GM12878 (cell line): ENCODE measurements at regions not wholly inside any gene's neighbourhood (a gene's known extent, or its start where the extent isn't known, plus 50 kb on each side); places are given as distances from the start of the nearest gene placed in this dataset.

Experiments used
- ATAC-seq: fragments of 200-7000 bp; cut with Tn5 transposase; 3 replicates; pipeline ENCODE4 v1.9.1; 2020; ENCODE audit warnings: mild to moderate bottlenecking, moderate library complexity
- BruUV-seq: library from RNA; stranded (reverse); fragments of 400-500 nt; replicated peaks from 2 replicates; lab custom pipeline; 2021; lab: Mats Ljungman, UMichigan
- CTCF ChIA-PET: fragments of 300-600 bp; sonication (Branson Sonifier 250); formaldehyde crosslinking; extraction: SDS; loops from one replicate; lab custom pipeline; 2021; ENCODE audit warnings: inconsistent platforms; lab: Yijun Ruan, JAX
- POLR2A ChIA-PET: fragments of 350-600 bp; formaldehyde crosslinking; extraction: SDS; loops from one replicate; lab custom pipeline; 2021; ENCODE audit warnings: inconsistent platforms; lab: Charles Lee
- RAD21 ChIA-PET: fragments of 300-600 bp; sonication (Branson Sonifier 250); formaldehyde crosslinking; loops from one replicate; lab custom pipeline; 2023; ENCODE audit warnings: antibody characterized with exemption; ENCODE audit not compliant: unreplicated experiment; lab: Charles Lee
- SMC1A ChIA-PET: fragments of 300-600 bp; sonication (Branson Sonifier 250); formaldehyde crosslinking; loops from one replicate; lab custom pipeline; 2023; ENCODE audit not compliant: unreplicated experiment, uncharacterized antibody; lab: Charles Lee
- DNase-seq: peaks from one replicate; pipeline ENCODE4 v3.0.0-alpha.2; 2011; ENCODE audit warnings: low read depth, low spot score
- FAIRE-seq: peaks from 3 replicates; lab custom pipeline; 2011; peaks lifted over from hg19 to GRCh38; lab: Jason Lieb, UNC
- H2AFZ ChIP-seq: 2 replicates; pipeline ENCODE4 v1.6.0; 2011; ENCODE audit warnings: low read depth, low read length, control low read depth; ENCODE audit not compliant: control insufficient read depth
- H3K27ac ChIP-seq: 2 replicates; pipeline ENCODE4 v1.5.1; 2011; ENCODE audit warnings: control low read depth; ENCODE audit not compliant: control insufficient read depth, insufficient read depth
- H3K27me3 ChIP-seq, 2 experiments: replicated peaks in 1 of 2; 2 replicates each; pipeline versions ENCODE4 v1.6.0 to v1.6.1; 2011; ENCODE audit warnings: low read length in 1 of 2; ENCODE audit not compliant: control insufficient read depth in 2 of 2, insufficient read depth in 2 of 2
- H3K36me3 ChIP-seq, 2 experiments: 2 replicates each; pipeline ENCODE4 v1.5.1; 2011; ENCODE audit warnings: low read length in 1 of 2; ENCODE audit not compliant: control insufficient read depth in 2 of 2, insufficient read depth in 2 of 2
- H3K4me1 ChIP-seq: 2 replicates; pipeline ENCODE4 v1.6.1; 2011; ENCODE audit warnings: mild to moderate bottlenecking, low read length, moderate library complexity, mixed read lengths; ENCODE audit not compliant: control insufficient read depth, insufficient read depth
- H3K4me2 ChIP-seq: 2 replicates; pipeline ENCODE4 v1.6.0; 2011; ENCODE audit warnings: control low read depth; ENCODE audit not compliant: control insufficient read depth, insufficient read depth
- H3K4me3 ChIP-seq: fragments of 200-600 bp; sonication (generic); 2 replicates; pipeline ENCODE4 v1.5.1; 2016
- H3K79me2 ChIP-seq: 2 replicates; pipeline ENCODE4 v1.6.0; 2011; ENCODE audit warnings: low read length; ENCODE audit not compliant: control insufficient read depth, insufficient read depth
- H3K9ac ChIP-seq: 2 replicates; pipeline ENCODE4 v1.8.0; 2011; ENCODE audit warnings: low read length, control low read depth, mixed read lengths; ENCODE audit not compliant: control insufficient read depth, insufficient read depth
- H3K9me3 ChIP-seq: replicated peaks from 3 replicates; pipeline ENCODE4 v1.5.1; 2011; ENCODE audit warnings: mild to moderate bottlenecking, low read length; ENCODE audit not compliant: control insufficient read depth, insufficient read depth
- H4K20me1 ChIP-seq: 2 replicates; pipeline ENCODE4 v1.6.0; 2011; ENCODE audit not compliant: control insufficient read depth, insufficient read depth
- BRCA1 ChIP-seq: IDR thresholded peaks from 2 replicates; pipeline ENCODE4 v1.6.1; 2011; ENCODE audit warnings: low read depth, low read length, improper control_type of control experiment
- RAD21 ChIP-seq: IDR thresholded peaks from 2 replicates; pipeline ENCODE4 v1.6.1; 2011; ENCODE audit warnings: mild to moderate bottlenecking, low read depth, low read length, moderate library complexity; ENCODE audit not compliant: insufficient read depth
- RBBP5 ChIP-seq: fragments of 200-600 bp; sonication (generic); conservative IDR thresholded peaks from 2 replicates; pipeline ENCODE4 v1.6.1; 2016
- SPI1 ChIP-seq: IDR thresholded peaks from 2 replicates; pipeline ENCODE4 v1.6.1; 2011; ENCODE audit warnings: low read depth, mild to moderate bottlenecking, low read length, moderate library complexity, borderline replicate concordance; ENCODE audit not compliant: insufficient read depth
- SREBF2 ChIP-seq: IDR thresholded peaks from 2 replicates; pipeline ENCODE4 v1.6.1; 2012; ENCODE audit warnings: mild to moderate bottlenecking, low read length
- TAF1 ChIP-seq: IDR thresholded peaks from 2 replicates; pipeline ENCODE4 v1.6.1; 2011; ENCODE audit warnings: mild to moderate bottlenecking, low read depth, low read length, borderline replicate concordance
- WGBS: methylation state at CpG from one replicate; pipeline ENCODE4 v1.1.6; 2016; ENCODE audit warnings: low lambda C conversion rate; ENCODE audit not compliant: insufficient replicate concordance, insufficient coverage; ENCODE audit errors: missing lambda C conversion rate; 5-methylcytosine and 5-hydroxymethylcytosine counted together
- in situ Hi-C: fragments of 300-500 bp; cut with MboI; formaldehyde crosslinking; loops from 9 replicates; pipeline ENCODE4 v1.14.3; 2018; ENCODE audit warnings: mixed read lengths
- intact Hi-C: fragments of 100-400 bp; cut with micrococcal nuclease; formaldehyde crosslinking; loops from one replicate; pipeline ENCODE4 v1.14.2; 2022; ENCODE audit not compliant: unreplicated experiment
- TF ChIP-seq, protein P1 (sequence below): IDR thresholded peaks from 2 replicates; pipeline ENCODE4 v1.6.1; 2011; ENCODE audit warnings: low read depth, low read length, improper control_type of control experiment, borderline replicate concordance
- TF ChIP-seq, protein P2 (sequence below): fragments of 450-650 bp; IDR thresholded peaks from 2 replicates; pipeline ENCODE4 v1.6.1; 2018; ENCODE audit warnings: borderline replicate concordance, mild to moderate bottlenecking; ENCODE audit not compliant: partially characterized antibody

DNA sequence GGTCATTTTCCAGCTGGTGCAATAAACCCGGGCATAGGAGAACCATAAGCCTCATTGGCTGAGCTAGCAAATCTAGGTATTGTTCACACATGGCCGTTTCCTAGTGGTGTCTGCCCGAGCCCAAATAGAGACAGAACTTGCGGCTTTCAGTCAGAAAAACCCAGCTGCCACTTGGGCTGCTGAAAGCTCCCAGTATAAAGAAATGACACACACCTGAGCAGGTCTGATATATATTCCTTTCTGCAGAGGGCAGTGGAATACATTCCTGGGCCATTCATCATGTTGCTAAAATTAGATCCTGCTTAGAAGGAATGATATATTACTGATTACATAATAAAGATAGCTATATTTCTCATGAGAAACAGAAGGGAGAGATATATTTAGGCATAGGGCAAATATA, 83.9 kb upstream of the IRX5 start:
- no TSS peak for BruUV-seq
- Histone ChIP-seq H2AFZ (no peak overlapping the region), H3K9me3 (no peaks in the 10 kb centered on the region)
- FAIRE-seq: no peak
- RAD21 ChIA-PET: no interaction called here
- TF ChIP-seq, protein P1, sequence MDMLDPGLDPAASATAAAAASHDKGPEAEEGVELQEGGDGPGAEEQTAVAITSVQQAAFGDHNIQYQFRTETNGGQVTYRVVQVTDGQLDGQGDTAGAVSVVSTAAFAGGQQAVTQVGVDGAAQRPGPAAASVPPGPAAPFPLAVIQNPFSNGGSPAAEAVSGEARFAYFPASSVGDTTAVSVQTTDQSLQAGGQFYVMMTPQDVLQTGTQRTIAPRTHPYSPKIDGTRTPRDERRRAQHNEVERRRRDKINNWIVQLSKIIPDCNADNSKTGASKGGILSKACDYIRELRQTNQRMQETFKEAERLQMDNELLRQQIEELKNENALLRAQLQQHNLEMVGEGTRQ: no peak
- TF ChIP-seq, protein P2, sequence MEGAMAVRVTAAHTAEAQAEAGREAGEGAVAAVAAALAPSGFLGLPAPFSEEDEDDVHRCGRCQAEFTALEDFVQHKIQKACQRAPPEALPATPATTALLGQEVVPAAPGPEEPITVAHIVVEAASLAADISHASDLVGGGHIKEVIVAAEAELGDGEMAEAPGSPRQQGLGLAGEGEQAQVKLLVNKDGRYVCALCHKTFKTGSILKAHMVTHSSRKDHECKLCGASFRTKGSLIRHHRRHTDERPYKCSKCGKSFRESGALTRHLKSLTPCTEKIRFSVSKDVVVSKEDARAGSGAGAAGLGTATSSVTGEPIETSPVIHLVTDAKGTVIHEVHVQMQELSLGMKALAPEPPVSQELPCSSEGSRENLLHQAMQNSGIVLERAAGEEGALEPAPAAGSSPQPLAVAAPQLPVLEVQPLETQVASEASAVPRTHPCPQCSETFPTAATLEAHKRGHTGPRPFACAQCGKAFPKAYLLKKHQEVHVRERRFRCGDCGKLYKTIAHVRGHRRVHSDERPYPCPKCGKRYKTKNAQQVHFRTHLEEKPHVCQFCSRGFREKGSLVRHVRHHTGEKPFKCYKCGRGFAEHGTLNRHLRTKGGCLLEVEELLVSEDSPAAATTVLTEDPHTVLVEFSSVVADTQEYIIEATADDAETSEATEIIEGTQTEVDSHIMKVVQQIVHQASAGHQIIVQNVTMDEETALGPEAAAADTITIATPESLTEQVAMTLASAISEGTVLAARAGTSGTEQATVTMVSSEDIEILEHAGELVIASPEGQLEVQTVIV: no peak
- TF ChIP-seq RBBP5 (no peak), TAF1 (no peak), RAD21 (no peak), SPI1 (no peak), BRCA1 (no peak), SREBF2 (no peak)
- TF ChIP-seq, all 136 proteins: peak for 0
- no peaks in the 10 kb centered on the region for H3K4me1 ChIP-seq
- in situ Hi-C loops (no loop called here), intact Hi-C loops (no loop called here)
- H3K27me3 ChIP-seq: no peaks in the 10 kb centered on the region
- 31% methylated on average over 4 of the region's 4 CpGs for WGBS
- no peak overlapping the region for H3K4me2 ChIP-seq
- no peak overlapping the region for H3K4me3 ChIP-seq
- CTCF ChIA-PET: no interaction called here
- no peak overlapping the region for H3K9ac ChIP-seq
- POLR2A ChIA-PET: no interaction called here
- H4K20me1 ChIP-seq: no peaks in the 10 kb centered on the region
- no peak for DNase-seq
- no peaks in the 10 kb centered on the region for H3K36me3 ChIP-seq
- H3K79me2 ChIP-seq: no peaks in the 10 kb centered on the region
- SMC1A ChIA-PET: no interaction called here
- ATAC-seq: no peak
- no peak overlapping the region for H3K27ac ChIP-seq
